ENCODE measurements at regions not wholly inside any gene's neighbourhood (a gene's known extent, or its start where the extent isn't known, plus 50 kb on each side); places are given as distances from the start of the nearest gene placed in this dataset.
A peak's percentile ranks its signal among the peaks of the same experiment; 100 is the strongest.
"Not testable (repeated sequence)": the region's sequence is repeated elsewhere in the genome, so short reads cannot be mapped to it uniquely, and the experiment has no call there.

DNA sequence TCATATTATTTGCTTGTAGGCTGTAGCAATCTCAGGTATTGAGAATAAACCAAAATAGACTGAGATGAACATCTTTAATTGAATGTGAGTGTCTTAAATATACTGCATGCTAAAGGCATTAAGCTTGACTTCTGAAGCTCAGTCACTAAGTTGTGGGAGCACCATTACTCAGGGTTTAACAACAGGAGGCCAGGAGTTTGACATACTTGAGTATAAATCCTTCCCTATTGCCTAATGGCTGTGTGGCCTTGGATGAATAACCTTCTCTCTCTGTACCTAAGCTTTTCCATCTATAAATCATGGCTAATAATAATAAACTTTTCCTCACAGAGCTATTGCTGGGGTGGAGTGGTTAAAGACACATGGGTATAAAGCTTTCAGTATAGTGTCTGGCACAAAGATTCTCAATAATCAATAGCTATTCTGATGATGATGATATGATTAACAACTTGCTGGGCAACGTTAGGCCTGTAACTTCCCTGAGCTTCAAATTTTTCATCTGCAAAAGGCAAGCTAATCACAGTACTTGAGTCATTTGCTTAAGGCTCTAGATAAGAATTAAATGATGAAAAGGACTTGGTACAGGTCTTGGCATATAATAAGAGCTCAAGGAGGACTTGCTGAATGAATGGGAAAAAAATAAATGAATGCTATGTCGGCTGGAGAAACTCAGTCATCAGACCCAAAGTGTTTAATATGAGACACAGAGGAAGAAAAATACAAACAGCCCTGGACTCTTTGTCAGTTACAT is 174.0 kb upstream of the IL12B start:
- DNase-seq: no peak

- DNase-seq: no peak
Observed at GRCh38 chr5:159504857-159505304, 174.6 kb upstream of the IL12B start.

DNA sequence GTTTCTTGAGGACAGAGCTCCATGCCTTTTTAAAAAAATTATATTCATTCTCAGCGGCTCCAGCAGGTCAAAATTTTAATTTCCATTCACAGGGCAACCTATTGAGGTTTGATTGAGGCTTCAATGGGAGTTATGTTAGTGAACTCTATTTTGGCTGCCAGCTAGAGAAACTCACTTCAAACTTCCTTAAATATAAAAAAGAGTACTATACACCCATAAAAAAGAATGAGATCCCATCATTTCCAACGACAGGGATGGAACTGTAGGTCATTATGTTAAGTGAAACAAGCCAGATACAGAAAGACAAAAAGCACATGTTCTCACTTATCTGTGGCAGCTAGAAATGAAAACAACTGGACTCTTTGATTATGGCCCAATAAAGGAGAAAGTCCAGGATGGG is 176.8 kb upstream of the IL12B start:
- no peak for DNase-seq

DNA sequence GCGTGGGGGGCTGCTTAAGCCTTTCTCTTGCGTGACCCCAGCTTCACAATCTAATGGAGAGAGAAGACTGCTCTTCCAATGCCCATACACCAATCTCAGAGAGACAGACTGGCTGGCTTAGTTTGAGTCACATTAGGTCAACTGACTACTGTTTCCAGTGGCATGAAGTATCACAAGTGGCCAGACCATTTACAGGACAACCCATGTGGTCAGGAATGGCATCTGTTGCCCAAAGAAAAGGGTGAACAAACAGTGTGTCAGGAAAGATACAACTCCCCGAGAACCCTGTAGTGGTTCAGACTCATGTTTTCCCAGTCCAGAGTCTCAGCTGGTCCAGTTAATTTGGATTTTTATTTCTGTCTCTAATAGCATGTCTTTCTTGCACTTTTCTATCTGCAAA is 177.4 kb upstream of the IL12B start:
- DNase-seq: no peak

DNA sequence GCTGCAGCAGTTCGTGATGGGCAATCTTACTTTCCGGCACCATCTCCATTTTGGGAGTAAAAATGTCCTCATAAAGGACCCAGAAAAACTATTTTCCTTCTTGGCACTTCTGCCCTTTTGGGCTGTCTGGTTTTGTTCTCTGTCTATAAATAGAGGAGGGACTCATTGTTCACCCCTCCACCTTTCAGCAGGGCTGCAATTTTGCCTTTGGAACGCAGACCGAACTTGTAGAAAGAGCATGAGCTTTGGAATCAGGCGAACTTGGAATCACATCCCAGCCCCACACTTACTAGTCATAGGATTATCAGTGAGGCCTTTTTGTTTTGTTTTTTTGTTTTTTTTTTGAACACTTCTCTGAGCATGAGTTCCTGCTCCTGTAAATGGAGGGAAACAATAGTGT is 178.1 kb upstream of the IL12B start:
- DNase-seq: no peak

DNA sequence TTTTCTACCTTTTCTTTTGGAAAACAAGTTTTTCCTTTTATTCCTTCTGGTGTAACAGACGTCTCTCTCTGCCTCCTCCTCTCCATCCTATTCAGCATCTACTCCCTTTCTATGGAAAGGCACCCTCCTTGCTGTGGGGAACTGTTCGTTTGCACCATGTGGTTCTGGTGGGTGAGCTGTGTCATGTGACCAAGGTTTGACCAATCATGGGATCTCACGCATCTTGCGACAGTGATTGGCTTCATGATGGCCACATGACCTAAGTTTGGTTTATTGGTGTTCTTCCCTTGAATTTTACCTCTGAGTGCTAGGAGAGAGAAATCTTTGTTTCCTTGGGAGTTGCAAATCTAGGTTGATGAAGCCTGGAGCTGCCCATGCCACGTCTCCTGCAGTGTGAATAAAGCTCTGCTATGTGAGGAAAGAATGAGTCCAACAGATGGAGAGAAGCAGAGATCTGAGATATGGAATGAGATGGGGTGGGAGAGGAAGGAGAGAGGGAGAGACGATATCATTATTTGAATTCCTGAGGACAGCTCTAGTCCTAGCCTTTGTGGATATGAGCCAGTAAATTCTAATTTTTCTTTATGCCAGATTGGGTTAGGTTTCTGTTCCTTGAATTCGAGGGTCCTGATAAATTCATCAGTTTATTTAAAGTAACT is 178.8 kb upstream of the IL12B start:
- no peak for DNase-seq

DNA sequence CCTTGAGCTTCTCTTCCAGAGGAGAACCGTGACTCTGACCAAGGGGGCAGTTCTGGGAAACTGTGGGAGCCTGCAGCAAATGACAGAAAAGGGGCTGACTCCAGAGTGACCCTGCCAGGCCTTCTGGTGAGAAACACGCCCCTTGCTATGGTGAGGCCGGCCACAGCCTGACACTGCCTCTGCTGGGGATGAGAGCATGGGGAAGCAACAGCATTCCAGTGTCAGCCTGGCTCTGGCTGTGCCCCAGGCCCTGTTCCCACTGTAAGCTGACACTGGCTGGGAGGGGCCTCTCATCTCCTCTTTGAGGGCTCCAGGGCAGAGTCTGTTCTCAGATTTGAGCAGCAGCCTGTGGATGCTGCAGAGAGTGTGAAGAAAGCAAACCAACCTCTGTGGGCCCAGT is 180.0 kb upstream of the IL12B start:
- DNase-seq: no peak

- DNase-seq: no peak
Observed at GRCh38 chr5:159511570-159511969, 181.3 kb upstream of the IL12B start.

- no peak for DNase-seq
Observed at GRCh38 chr5:159512064-159512463, 181.8 kb upstream of the IL12B start.

- no peak for DNase-seq
Observed at GRCh38 chr5:159514229-159514810, 184.0 kb upstream of the IL12B start.

GRCh38 chr5:159515197-159515596 is 184.9 kb upstream of the IL12B start:
- no peak for DNase-seq

DNA sequence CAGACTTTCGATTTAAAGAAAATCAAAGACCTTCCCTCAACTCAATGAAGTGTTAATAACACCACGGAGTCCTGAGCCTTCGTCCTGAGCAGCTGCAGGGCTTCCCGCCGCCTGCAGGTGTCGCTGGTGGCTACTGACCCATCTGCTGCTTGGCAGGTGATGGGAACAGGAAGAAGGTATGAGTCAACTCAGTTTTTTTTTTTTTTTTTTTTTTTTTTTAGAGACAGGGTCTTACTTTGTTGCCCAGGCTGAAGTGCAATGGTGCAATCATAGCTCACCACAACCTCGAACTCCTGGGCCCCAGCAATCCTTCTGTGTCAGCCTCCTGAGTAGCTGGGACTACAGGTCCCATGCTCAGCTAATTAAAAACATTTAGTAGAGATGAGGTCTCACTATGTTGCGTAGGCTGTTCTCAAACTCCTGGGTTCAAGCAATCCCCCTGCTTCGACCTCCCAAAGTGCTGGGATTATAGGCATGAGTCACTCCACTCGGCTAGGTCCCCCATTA is 185.7 kb upstream of the IL12B start:
- peak; percentile 58 for DNase-seq

- no peak for DNase-seq
Observed at GRCh38 chr5:159518371-159518770, 188.1 kb upstream of the IL12B start.

DNA sequence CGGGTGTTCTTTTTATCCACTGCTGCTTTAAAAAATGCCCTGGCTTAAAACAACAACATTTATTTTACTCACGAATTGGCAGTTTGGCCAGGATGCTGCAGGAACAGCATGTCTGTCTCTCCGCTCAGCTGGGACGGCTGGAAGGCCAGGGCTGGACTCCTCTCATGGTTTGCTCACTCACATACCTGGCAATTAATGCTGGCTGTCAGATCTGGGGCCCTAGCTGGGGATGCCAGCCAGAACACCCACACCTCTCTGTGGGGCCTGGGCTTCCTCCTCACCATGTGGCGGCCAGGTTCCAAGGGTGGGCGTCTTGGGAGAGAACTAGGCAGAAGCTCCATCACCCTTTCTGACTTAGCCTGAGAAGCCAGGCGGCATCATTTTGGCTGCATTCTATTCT is 189.1 kb upstream of the IL12B start:
- DNase-seq: no peak

DNA sequence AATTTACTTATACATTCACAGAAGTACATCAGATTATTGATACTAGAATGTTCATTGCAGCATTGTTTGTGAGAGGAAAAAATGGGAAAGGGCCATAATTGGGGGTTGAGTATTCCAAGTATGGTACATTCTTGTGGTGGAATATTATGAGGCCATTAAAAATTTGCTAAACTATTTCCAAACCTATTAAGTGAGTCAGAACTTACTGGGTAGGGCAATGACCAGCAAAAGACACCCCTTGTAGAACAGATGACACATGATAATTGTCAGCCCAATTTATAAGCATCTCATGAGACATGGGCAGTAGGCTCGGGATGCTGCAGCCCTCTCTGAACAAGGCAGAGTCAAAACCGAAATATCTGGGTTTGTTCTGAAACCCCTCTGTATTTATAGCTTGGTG is 192.6 kb upstream of the IL12B start:
- no peak for DNase-seq

DNA sequence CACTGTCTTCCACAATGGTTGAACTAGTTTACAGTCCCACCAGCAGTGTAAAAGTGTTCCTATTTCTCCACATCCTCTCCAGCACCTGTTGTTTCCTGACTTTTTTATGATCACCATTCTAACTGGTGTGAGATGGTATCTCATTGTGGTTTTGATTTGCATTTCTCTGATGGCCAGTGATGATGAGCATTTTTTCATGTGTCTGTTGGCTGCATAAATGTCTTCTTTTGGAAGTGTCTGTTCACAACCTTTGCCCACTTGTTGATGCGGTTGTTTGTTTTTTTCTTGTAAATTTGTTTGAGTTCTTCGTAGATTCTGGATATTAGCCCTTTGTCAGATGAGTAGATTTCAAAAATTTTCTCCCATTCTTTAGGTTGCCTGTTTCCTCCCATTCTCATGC is 194.0 kb upstream of the IL12B start:
- not testable (repeated sequence) for DNase-seq

DNA sequence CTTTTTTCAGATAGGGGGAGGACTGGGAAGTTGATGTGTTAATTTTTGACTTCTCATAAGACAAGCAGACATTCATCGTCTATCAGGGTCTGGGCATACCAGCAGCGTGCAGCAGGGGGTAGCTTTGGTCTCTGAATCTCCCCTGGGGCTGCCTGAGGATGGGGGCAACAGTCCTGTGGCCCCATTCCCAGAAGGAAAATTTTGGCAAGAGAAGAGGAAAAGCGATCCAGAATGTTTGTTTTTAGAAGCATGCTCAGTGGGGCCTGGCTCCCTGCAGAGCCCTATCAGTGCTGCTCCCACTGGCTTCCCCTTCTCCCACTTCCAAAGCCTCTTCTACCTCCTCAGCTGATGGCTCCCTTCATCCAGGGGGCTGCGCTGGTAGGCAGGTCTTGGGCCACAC is 194.8 kb upstream of the IL12B start:
- DNase-seq: no peak

- DNase-seq: no peak
Observed at GRCh38 chr5:159527546-159528254, 197.4 kb upstream of the IL12B start.

GRCh38 chr5:159531554-159532105 is 201.3 kb upstream of the IL12B start:
- no peak for DNase-seq

- DNase-seq: no peak
Observed at GRCh38 chr5:159533197-159533596, 202.9 kb upstream of the IL12B start.

- no peak for DNase-seq
Observed at GRCh38 chr5:159536166-159536565, 205.9 kb upstream of the IL12B start.

GRCh38 chr5:159536646-159537045 is 206.4 kb upstream of the IL12B start:
- no peak for DNase-seq

DNA sequence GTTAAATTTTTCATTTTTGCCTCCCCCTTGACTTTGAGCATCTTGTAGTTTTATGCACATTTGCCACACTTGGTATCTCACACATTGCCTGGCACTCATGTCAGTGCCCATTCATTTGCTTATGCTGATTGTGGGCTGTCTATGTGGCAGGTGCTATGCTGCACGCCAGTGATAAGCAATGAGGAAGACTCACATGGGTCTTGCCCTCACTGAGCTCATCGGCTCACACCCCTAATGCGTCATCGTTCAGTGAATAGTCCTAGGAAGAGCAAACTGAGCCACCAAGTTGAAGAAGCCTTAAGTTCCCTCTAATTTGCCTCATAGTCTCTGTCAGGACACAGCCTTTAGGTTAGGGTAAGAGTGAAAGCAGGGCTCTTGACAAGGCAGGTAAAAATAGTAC is 209.4 kb upstream of the IL12B start:
- DNase-seq: no peak
